ENCODE measurements at regions not wholly inside any gene's neighbourhood (a gene's known extent, or its start where the extent isn't known, plus 50 kb on each side); places are given as distances from the start of the nearest gene placed in this dataset.

DNA sequence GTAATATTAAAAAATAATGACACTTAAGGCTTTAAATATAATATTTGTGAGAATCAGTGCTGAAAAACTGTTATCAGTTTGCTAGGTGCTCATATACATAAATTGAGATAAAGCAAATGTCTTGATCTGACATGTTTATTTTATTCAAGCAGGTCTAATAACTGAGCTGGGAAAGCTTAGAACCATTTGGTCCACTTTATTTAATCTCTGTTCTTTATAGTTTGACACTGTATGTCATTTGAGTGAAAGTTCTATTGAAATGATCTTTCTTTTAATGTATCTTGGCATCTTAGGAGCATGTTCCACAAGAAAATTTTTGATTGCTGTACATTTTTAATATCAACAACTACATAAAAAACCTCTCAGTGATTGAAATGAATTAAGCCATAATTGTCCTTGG, 772.0 kb upstream of the NRSN1 start:
- no peak for TF ChIP-seq POLR2A (IDR thresholded peaks at IDR 0.05)
- TF ChIP-seq, protein P1, sequence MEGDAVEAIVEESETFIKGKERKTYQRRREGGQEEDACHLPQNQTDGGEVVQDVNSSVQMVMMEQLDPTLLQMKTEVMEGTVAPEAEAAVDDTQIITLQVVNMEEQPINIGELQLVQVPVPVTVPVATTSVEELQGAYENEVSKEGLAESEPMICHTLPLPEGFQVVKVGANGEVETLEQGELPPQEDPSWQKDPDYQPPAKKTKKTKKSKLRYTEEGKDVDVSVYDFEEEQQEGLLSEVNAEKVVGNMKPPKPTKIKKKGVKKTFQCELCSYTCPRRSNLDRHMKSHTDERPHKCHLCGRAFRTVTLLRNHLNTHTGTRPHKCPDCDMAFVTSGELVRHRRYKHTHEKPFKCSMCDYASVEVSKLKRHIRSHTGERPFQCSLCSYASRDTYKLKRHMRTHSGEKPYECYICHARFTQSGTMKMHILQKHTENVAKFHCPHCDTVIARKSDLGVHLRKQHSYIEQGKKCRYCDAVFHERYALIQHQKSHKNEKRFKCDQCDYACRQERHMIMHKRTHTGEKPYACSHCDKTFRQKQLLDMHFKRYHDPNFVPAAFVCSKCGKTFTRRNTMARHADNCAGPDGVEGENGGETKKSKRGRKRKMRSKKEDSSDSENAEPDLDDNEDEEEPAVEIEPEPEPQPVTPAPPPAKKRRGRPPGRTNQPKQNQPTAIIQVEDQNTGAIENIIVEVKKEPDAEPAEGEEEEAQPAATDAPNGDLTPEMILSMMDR (IDR thresholded peaks at IDR 0.05): no peak
